Psoas muscle (tissue), 7 donors: ENCODE measurements at regions not wholly inside any gene's neighbourhood (a gene's known extent, or its start where the extent isn't known, plus 50 kb on each side); places are given as distances from the start of the nearest gene placed in this dataset.
"Not testable (repeated sequence)": the region's sequence is repeated elsewhere in the genome, so short reads cannot be mapped to it uniquely, and the experiment has no call there.

Source experiments
- ATAC-seq, 4 donors: fragments of 200-7000 bp; cut with Tn5 transposase; one replicate each; pipeline ENCODE4 v1.9.1; 2020; ENCODE audit warnings: moderate library complexity in 3 of 4, mild to moderate bottlenecking in 2 of 4
- DNase-seq, 2 donors: peaks; one replicate each; pipeline ENCODE4 v3.0.0-alpha.2; 2020
- H3K27ac ChIP-seq: fragments of 200-600 bp; one replicate; pipeline ENCODE4 v1.8.0; 2022
- H3K27me3 ChIP-seq, 3 donors: fragments of 200-600 bp in 1 of 3; one replicate each; pipeline versions ENCODE4 v1.6.1 to v1.8.0; 2013 to 2022; ENCODE audit warnings: low read length in 2 of 3, mild to moderate bottlenecking in 2 of 3, moderate library complexity in 1 of 3; ENCODE audit not compliant: insufficient read depth in 3 of 3
- H3K36me3 ChIP-seq, 2 donors: fragments of 200-600 bp in 1 of 2; one replicate each; pipeline versions ENCODE4 v1.6.1 to v1.8.0; 2013 to 2022; ENCODE audit warnings: low read depth in 1 of 2, mild to moderate bottlenecking in 1 of 2, moderate library complexity in 1 of 2; ENCODE audit not compliant: insufficient read depth in 1 of 2
- H3K4me1 ChIP-seq: fragments of 200-600 bp; one replicate; pipeline ENCODE4 v1.8.0; 2022
- H3K4me3 ChIP-seq: fragments of 200-600 bp; one replicate; pipeline ENCODE4 v1.8.0; 2022; ENCODE audit warnings: mild to moderate bottlenecking
- H3K9me3 ChIP-seq: fragments of 200-600 bp; one replicate; pipeline ENCODE4 v1.8.0; 2022
- CTCF ChIP-seq: fragments of 200-600 bp; IDR thresholded peaks from one replicate; pipeline ENCODE4 v1.8.0; 2022; ENCODE audit warnings: antibody characterized with exemption
- WGBS, 3 donors: extraction: QIAGEN DNeasy Blood & Tissue Kit; methylation state at CpG; one replicate each; pipeline versions ENCODE4 v1.1.6 to v1.1.7; 2013; 5-methylcytosine and 5-hydroxymethylcytosine counted together
- intact Hi-C, 2 donors: fragments of 100-400 bp; cut with DNase I; formaldehyde crosslinking; loops; one replicate each; pipeline versions ENCODE4 v1.11.0 to v1.14.2; 2022
- donor health status: healthy with polysubstance abuse.
- donor health status: DM: no; HTN: no; CAD: no; lungs with moderate emphysema.
- donor health status: Bipolar disorder and iron deficiency.
- donor health status: healthy.
- donor health status: DM: yes; HTN: yes; CAD: no.
- donor health status: DM: no; HTN: no; CAD: no.
- donor health status: DM: yes; HTN: yes; CAD: no.

DNA sequence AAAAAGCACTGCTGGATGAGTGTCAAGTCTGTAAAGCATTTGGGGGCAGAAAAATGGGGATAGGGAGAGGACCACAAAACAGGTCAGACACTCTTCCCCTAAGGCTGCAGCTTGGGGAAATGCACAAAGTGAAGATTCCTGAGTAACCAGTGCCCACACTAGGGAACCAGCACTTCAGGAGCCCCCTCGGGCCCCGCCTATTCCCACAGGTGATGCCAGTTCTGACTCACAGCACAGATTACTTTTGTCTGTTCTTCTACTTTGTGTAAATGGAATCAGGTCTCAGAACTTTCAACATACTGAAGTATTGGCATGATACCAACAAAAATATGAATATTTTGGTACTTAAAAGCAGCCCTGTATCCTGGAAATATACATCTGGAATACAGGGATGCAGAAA, 112.5 kb downstream of the ADRA2C start:
- no peak for ATAC-seq
- Histone ChIP-seq H3K4me1 (no peaks in the 10 kb centered on the region), H3K27ac (no peak overlapping the region), H3K4me3 (no peak overlapping the region), H3K9me3 (peaks cover 4% of the 10 kb centered on the region), H3K36me3 (no peaks in the 10 kb centered on the region), H3K27me3 (peaks cover 0 to 72% (median 24%) of the 10 kb centered on the region in 3 donors)
- intact Hi-C loops: no loop called here
- TF ChIP-seq CTCF: no peak
- DNase-seq: no peak
- WGBS, 3 donors: 88 to 94% (median 89%) methylated on average over 2 of the region's 2 CpGs

DNA sequence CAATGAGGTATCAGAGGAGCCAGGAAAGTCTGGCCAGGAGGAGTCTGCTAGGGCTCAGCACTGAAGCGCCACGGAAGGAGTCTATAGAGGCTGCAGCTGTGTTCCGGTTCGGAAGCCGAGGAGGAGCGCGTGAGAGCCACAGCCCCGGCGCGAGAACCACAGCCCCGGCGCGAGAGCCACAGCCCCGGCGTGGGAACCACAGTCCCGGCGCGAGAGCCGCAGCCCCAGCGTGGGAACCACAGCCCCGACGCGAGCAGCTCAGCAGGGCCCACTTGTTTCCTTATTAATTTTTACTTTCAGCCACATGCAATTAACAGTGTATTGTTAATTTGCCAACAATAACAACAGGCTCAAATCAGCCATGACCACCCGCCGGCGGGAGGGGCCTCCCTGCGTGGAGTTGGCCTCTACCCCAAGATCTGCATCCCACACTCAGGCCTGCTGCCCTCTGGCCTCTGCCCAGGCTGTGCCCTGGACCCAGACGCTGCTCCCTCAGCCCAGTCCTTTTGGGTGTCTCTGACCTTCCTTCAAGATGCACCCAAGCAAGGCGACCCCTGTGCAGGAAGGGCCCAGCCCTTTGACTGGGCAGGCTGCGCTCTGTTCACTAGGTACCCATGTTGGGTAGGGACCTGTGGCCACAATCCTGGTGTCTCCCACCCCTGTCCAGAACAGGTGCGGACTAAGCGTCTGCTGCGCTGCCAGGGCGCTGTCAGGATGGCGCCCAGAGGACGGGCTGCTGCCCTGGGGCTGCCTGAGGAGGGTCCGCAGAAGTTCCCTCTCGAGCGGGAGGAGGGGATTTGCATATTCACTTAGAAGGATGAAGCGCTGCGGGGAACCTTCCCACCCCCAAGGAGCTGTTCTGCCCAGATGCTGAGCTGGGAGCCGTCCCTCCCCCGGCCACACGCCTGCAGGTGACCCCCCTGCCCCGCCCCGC, 113.8 kb downstream of the ADRA2C start:
- H3K27ac ChIP-seq: no peak overlapping the region
- ATAC-seq: peak in 3 of 4 donors; percentile 14 to 44 (median 43)
- intact Hi-C loops: loop anchor here (10.0 kb wide), 2 partner anchors 115 to 775 kb away; partner anchors contain the start of gene ADRA2C (in 1 of the 2)

GRCh38 chr4:3880615-3881120, 114.5 kb downstream of the ADRA2C start:
- 7 to 8% (median 8%) methylated on average over 18 of the region's 18 CpGs for WGBS, 3 donors
- peaks cover 4% of the 10 kb centered on the region for H3K9me3 ChIP-seq
- no peaks in the 10 kb centered on the region for H3K36me3 ChIP-seq
- H3K27ac ChIP-seq: no peak overlapping the region
- peak; percentile 60 for TF ChIP-seq CTCF
- ATAC-seq (peak; percentile 80 to 96 (median 88)), DNase-seq (peak; percentile 48 to 79)
- intact Hi-C loops: loop anchor here (10.0 kb wide), 2 partner anchors 116 to 776 kb away; partner anchors contain the start of gene ADRA2C (in 1 of the 2)
- peaks cover 0 to 54% (median 18%) of the 10 kb centered on the region in 3 donors for H3K27me3 ChIP-seq
- H3K4me1 ChIP-seq: no peaks in the 10 kb centered on the region
- H3K4me3 ChIP-seq: no peak overlapping the region

More for the DNA sequence above, 113.8 kb downstream of the ADRA2C start:
- TF ChIP-seq CTCF: no peak
- WGBS, 3 donors: 6 to 7% (median 6%) methylated on average over 46 of the region's 46 CpGs
- peaks cover 4% of the 10 kb centered on the region for H3K9me3 ChIP-seq
- H3K4me1 ChIP-seq: no peaks in the 10 kb centered on the region
- no peaks in the 10 kb centered on the region for H3K36me3 ChIP-seq
- peaks cover 0 to 60% (median 18%) of the 10 kb centered on the region in 3 donors for H3K27me3 ChIP-seq
- no peak for DNase-seq
- H3K4me3 ChIP-seq: no peak overlapping the region

- WGBS, 3 donors: 59 to 65% (median 65%) methylated on average over 12 of the region's 12 CpGs
- intact Hi-C loops: loop anchor here (10.0 kb wide), 2 partner anchors 118 to 778 kb away; partner anchors contain the start of gene ADRA2C (in 1 of the 2)
- not testable (repeated sequence) for H3K27ac ChIP-seq, H3K9me3 ChIP-seq, DNase-seq, H3K4me3 ChIP-seq, H3K36me3 ChIP-seq, H3K4me1 ChIP-seq, ATAC-seq
- H3K27me3 ChIP-seq: peaks cover 0 to 44% (median 10%) of the 10 kb centered on the region in 3 donors
Observed at GRCh38 chr4:3882316-3882885, 116.2 kb downstream of the ADRA2C start.

DNA sequence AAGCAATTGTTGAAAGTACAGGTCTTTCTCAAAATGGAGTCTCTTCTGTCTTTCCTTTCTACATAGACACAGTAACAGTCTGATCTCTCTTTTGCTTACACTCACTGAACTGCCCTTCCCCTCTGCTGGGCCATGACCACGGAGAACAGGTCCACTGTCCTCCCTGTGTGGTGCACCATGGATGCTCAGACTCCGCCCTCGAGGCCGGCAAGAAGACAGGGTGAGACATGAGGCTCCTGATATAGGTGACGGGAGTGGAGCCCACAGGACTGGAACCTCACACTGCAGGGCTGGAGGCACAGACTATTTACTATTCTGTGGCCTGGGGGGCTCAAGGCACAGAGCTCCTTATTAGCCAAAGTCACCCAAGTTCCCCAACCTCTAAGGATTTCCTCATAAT, 118.1 kb downstream of the ADRA2C start:
- not testable (repeated sequence) for H3K9me3 ChIP-seq, H3K4me1 ChIP-seq, H3K4me3 ChIP-seq, H3K27ac ChIP-seq, DNase-seq, H3K36me3 ChIP-seq, ATAC-seq
- 57 to 68% (median 61%) methylated on average over 5 of the region's 5 CpGs for WGBS, 3 donors
- H3K27me3 ChIP-seq: peaks cover 0 to 26% (median 5%) of the 10 kb centered on the region in 3 donors
- intact Hi-C loops: loop anchor here (10.0 kb wide), 2 partner anchors 119 to 779 kb away; partner anchors contain the start of gene ADRA2C (in 1 of the 2)

GRCh38 chr4:3893590-3893989, 127.4 kb downstream of the ADRA2C start:
- DNase-seq, intact Hi-C loops: not testable (repeated sequence)
- 30 to 37% (median 35%) methylated on average over 7 to 8 of the region's 8 CpGs for WGBS, 3 donors

GRCh38 chr4:3894086-3894959, 128.1 kb downstream of the ADRA2C start:
- H3K4me1 ChIP-seq, intact Hi-C loops, ATAC-seq, DNase-seq, H3K4me3 ChIP-seq, H3K27ac ChIP-seq, H3K36me3 ChIP-seq, H3K9me3 ChIP-seq: not testable (repeated sequence)
- H3K27me3 ChIP-seq: peaks cover 0 to 17% (median 0%) of the 10 kb centered on the region in 3 donors
- 84 to 90% (median 86%) methylated on average over 17 to 20 of the region's 20 CpGs for WGBS, 3 donors

More at GRCh38 chr4:3893590-3893989, 127.4 kb downstream of the ADRA2C start:
- not testable (repeated sequence) for H3K9me3 ChIP-seq, H3K27ac ChIP-seq, H3K36me3 ChIP-seq, H3K4me1 ChIP-seq, ATAC-seq, H3K4me3 ChIP-seq
- peaks cover 0 to 17% (median 0%) of the 10 kb centered on the region in 3 donors for H3K27me3 ChIP-seq
